K562 (cell line): ENCODE measurements at regions not wholly inside any gene's neighbourhood (a gene's known extent, or its start where the extent isn't known, plus 50 kb on each side); places are given as distances from the start of the nearest gene placed in this dataset.

Source experiments
- ARID3B ChIP-seq: fragments of 250-450 bp; sonication (Bioruptor Pico); IDR thresholded peaks from 2 replicates; pipeline ENCODE4 v1.4.0; 2020; ENCODE audit warnings: borderline replicate concordance
- BRCA1 ChIP-seq, 2 experiments: fragments of 450-650 bp in 1 of 2; sonication (generic) in 1 of 2; formaldehyde crosslinking in 1 of 2; IDR thresholded peaks; 2 replicates each; pipeline versions ENCODE4 v1.5.0 to v1.6.1; 2017 to 2020; ENCODE audit warnings: mild to moderate bottlenecking in 1 of 2, missing genetic modification reagents in 1 of 2
- C11orf30 ChIP-seq: fragments of 450-650 bp; IDR thresholded peaks from 2 replicates; pipeline ENCODE4 v1.6.1; 2016; ENCODE audit warnings: low read depth, mild to moderate bottlenecking
- FOXA3 ChIP-seq, 2 experiments: fragments of 450-650 bp in 1 of 2; sonication (generic) in 1 of 2; formaldehyde crosslinking; IDR thresholded peaks in 1 of 2; conservative IDR thresholded peaks in 1 of 2; 2 replicates each; pipeline versions ENCODE4 v1.4.0 to v1.8.0; 2020 to 2022; ENCODE audit warnings: mild to moderate bottlenecking in 2 of 2, missing genetic modification reagents in 1 of 2
- HEY1 ChIP-seq: fragments of 250-450 bp; sonication (Bioruptor Pico); IDR thresholded peaks from 2 replicates; pipeline ENCODE4 v1.5.0; 2020; ENCODE audit warnings: mild to moderate bottlenecking, moderate library complexity, borderline replicate concordance
- MED1 ChIP-seq: sonication (generic); formaldehyde crosslinking; IDR thresholded peaks from 2 replicates; pipeline ENCODE4 v1.8.1; 2023; ENCODE audit warnings: missing genetic modification reagents, borderline replicate concordance
- RNF2 ChIP-seq: sonication (generic); IDR thresholded peaks from 2 replicates; pipeline ENCODE4 v1.6.1; 2016
- SP2 ChIP-seq: IDR thresholded peaks from 2 replicates; pipeline ENCODE4 v1.6.1; 2011; ENCODE audit warnings: mild to moderate bottlenecking, low read depth, low read length, moderate library complexity; ENCODE audit not compliant: poor library complexity, severe bottlenecking; ENCODE audit errors: extremely low read depth
- XRCC5 ChIP-seq: fragments of 200-400 bp; formaldehyde crosslinking; IDR thresholded peaks from 2 replicates; pipeline ENCODE4 v1.6.1; 2017; ENCODE audit warnings: low read depth, mild to moderate bottlenecking, low read length
- ZBTB33 ChIP-seq: sonication (generic); formaldehyde crosslinking; IDR thresholded peaks from 2 replicates; pipeline ENCODE4 v1.8.1; 2023; ENCODE audit warnings: mild to moderate bottlenecking, missing genetic modification reagents
- ZNF318 ChIP-seq, 2 experiments: fragments of 450-650 bp; IDR thresholded peaks; 2 replicates each; pipeline ENCODE4 v1.6.1; 2016; ENCODE audit warnings: mild to moderate bottlenecking in 2 of 2, borderline replicate concordance in 1 of 2, low read depth in 1 of 2, moderate library complexity in 1 of 2
- ZNF511 ChIP-seq: sonication (generic); formaldehyde crosslinking; IDR thresholded peaks from 2 replicates; pipeline ENCODE4 v1.8.0; 2022; ENCODE audit warnings: mild to moderate bottlenecking, missing genetic modification reagents
- ZNF77 ChIP-seq: fragments of 250-450 bp; sonication (Bioruptor Pico); IDR thresholded peaks from 2 replicates; pipeline ENCODE4 v1.5.0; 2020

GRCh38 chr3:168157099-168157700 lies 61.5 kb upstream of the GOLIM4 start (continued):
- TF ChIP-seq XRCC5: no peak
- peak in 1 of 2 experiments; percentile 50; a peak in 1 of 4 replicates for TF ChIP-seq ZNF318 (IDR thresholded peaks at IDR 0.05; ENCODE audit: borderline replicate concordance in 1 of 2, low read depth in 1 of 2)
- peak; percentile 97 for TF ChIP-seq RNF2
- no peak for TF ChIP-seq ARID3B (CRISPR knock-in tag)
- TF ChIP-seq MED1 (CRISPR knock-in tag): no peak
- peak; percentile 83; the same call in 1 of the 2 replicates for TF ChIP-seq HEY1
- no peak for TF ChIP-seq C11orf30
- no peak for TF ChIP-seq ZBTB33 (CRISPR knock-in tag)
- TF ChIP-seq SP2: no peak
- no peak for TF ChIP-seq BRCA1 (IDR thresholded peaks at IDR 0.05)
- TF ChIP-seq BRCA1 (CRISPR knock-in tag; IDR thresholded peaks at IDR 0.05): no peak
- no peak for TF ChIP-seq FOXA3 (CRISPR knock-in tag; conservative IDR thresholded peaks at IDR 0.05 in 1 of 2, IDR thresholded peaks at IDR 0.05 in 1 of 2)
- no peak for TF ChIP-seq ZNF77 (CRISPR knock-in tag)
- TF ChIP-seq ZNF511: no peak
